CD14-positive monocyte (primary cell): ENCODE measurements at regions not wholly inside any gene's neighbourhood (a gene's known extent, or its start where the extent isn't known, plus 50 kb on each side); places are given as distances from the start of the nearest gene placed in this dataset.

Source experiments
- DNase-seq, 3 donors: peaks; one replicate each; pipeline ENCODE4 v3.0.0-alpha.2; 2011 to 2022
- H2AFZ ChIP-seq: 2 replicates; pipeline ENCODE4 v1.6.0; 2012; ENCODE audit warnings: mild to moderate bottlenecking, low read depth, low read length, inconsistent platforms; ENCODE audit not compliant: insufficient read depth, poor library complexity, severe bottlenecking
- H3K27ac ChIP-seq, 2 donors: 1 replicate in 1 of 2; 2 replicates in 1 of 2; pipeline ENCODE4 v1.5.1; 2012 to 2013; ENCODE audit warnings: low read length in 2 of 2, control low read depth in 1 of 2, inconsistent platforms in 1 of 2, low read depth in 1 of 2, mild to moderate bottlenecking in 1 of 2
- H3K27me3 ChIP-seq, 2 donors: one replicate each; pipeline versions ENCODE4 v1.6.0 to v1.6.1; 2011 to 2013; ENCODE audit warnings: low read length in 2 of 2; ENCODE audit not compliant: control insufficient read depth in 2 of 2, insufficient read depth in 2 of 2
- H3K36me3 ChIP-seq, 2 donors: replicated peaks in 1 of 2; 1 replicate in 1 of 2; 2 replicates in 1 of 2; pipeline versions ENCODE4 v1.5.1 to v1.6.1; 2012 to 2013; ENCODE audit warnings: low read length in 2 of 2, control low read depth in 1 of 2, inconsistent platforms in 1 of 2, mild to moderate bottlenecking in 1 of 2; ENCODE audit not compliant: insufficient read depth in 2 of 2, control insufficient read depth in 1 of 2
- H3K4me1 ChIP-seq, 2 donors: 1 replicate in 1 of 2; 2 replicates in 1 of 2; pipeline versions ENCODE4 v1.5.1 to v1.6.1; 2012 to 2013; ENCODE audit warnings: low read length in 2 of 2, control low read depth in 1 of 2, inconsistent platforms in 1 of 2, mild to moderate bottlenecking in 1 of 2, moderate library complexity in 1 of 2; ENCODE audit not compliant: insufficient read depth in 2 of 2, control insufficient read depth in 1 of 2
- H3K4me2 ChIP-seq: replicated peaks from 2 replicates; pipeline ENCODE3; 2012; ENCODE audit warnings: low read length, moderate library complexity, mild to moderate bottlenecking; ENCODE audit not compliant: poor library complexity, severe bottlenecking; ENCODE audit errors: extremely low read depth
- H3K4me3 ChIP-seq, 3 experiments: fragments of 200-600 bp in 1 of 3; sonication (generic) in 1 of 3; replicated peaks in 1 of 3; 1 replicate in 2 of 3; 2 replicates in 1 of 3; pipeline ENCODE4 v1.5.1; 2011 to 2013; ENCODE audit warnings: low read length in 3 of 3, mild to moderate bottlenecking in 3 of 3, control low read depth in 2 of 3, low read depth in 2 of 3, inconsistent platforms in 1 of 3, moderate library complexity in 1 of 3
- H3K79me2 ChIP-seq: 2 replicates; pipeline ENCODE4 v1.6.0; 2012; ENCODE audit warnings: mild to moderate bottlenecking, control low read depth, inconsistent platforms, low read length, moderate library complexity; ENCODE audit not compliant: insufficient read depth
- H3K9ac ChIP-seq: 2 replicates; pipeline ENCODE4 v1.6.0; 2017; ENCODE audit warnings: low read length, mild to moderate bottlenecking; ENCODE audit not compliant: insufficient read depth, poor library complexity, severe bottlenecking
- H3K9me3 ChIP-seq, 2 donors: replicated peaks in 1 of 2; 1 replicate in 1 of 2; 2 replicates in 1 of 2; pipeline versions ENCODE4 v1.5.1 to v1.6.1; 2012 to 2013; ENCODE audit warnings: low read length in 2 of 2, control low read depth in 1 of 2; ENCODE audit not compliant: control insufficient read depth in 1 of 2, insufficient read depth in 1 of 2
- H4K20me1 ChIP-seq: 2 replicates; pipeline ENCODE4 v1.6.0; 2012; ENCODE audit warnings: mild to moderate bottlenecking, low read length, control low read depth, moderate library complexity; ENCODE audit not compliant: insufficient read depth
- H3K27ac Mint-ChIP-seq, 7 donors: one replicate each; pipeline ENCODE4 v1.8.0; 2020; ENCODE audit warnings: mild to moderate bottlenecking in 7 of 7, mixed read lengths in 7 of 7, moderate library complexity in 6 of 7, inconsistent platforms in 2 of 7
- H3K27me3 Mint-ChIP-seq, 3 donors: one replicate each; pipeline ENCODE4 v1.8.0; 2021 to 2022; ENCODE audit warnings: low read depth in 3 of 3, mild to moderate bottlenecking in 3 of 3, mixed read lengths in 3 of 3, moderate library complexity in 3 of 3, inconsistent platforms in 1 of 3
- H3K36me3 Mint-ChIP-seq, 2 donors: one replicate each; pipeline ENCODE4 v1.8.0; 2020; ENCODE audit warnings: mixed read lengths in 2 of 2, inconsistent platforms in 1 of 2, mild to moderate bottlenecking in 1 of 2
- H3K4me1 Mint-ChIP-seq: one replicate; pipeline ENCODE4 v1.8.0; 2020; ENCODE audit warnings: mild to moderate bottlenecking, mixed read lengths
- H3K4me3 Mint-ChIP-seq, 2 donors: one replicate each; pipeline ENCODE4 v1.8.0; 2020; ENCODE audit warnings: mild to moderate bottlenecking in 2 of 2, mixed read lengths in 2 of 2, moderate library complexity in 1 of 2
- H3K9me3 Mint-ChIP-seq, 7 donors: one replicate each; pipeline ENCODE4 v1.8.0; 2020 to 2022; ENCODE audit warnings: mixed read lengths in 7 of 7, mild to moderate bottlenecking in 6 of 7, moderate library complexity in 6 of 7, inconsistent platforms in 2 of 7
- CTCF ChIP-seq: fragments of 200-600 bp; IDR thresholded peaks from one replicate; pipeline ENCODE4 v1.8.0; 2022; ENCODE audit warnings: antibody characterized with exemption, mild to moderate bottlenecking
- WGBS: methylation state at CpG from one replicate; pipeline ENCODE4 v1.1.5; 2013; ENCODE audit warnings: missing lambda C conversion rate; ENCODE audit not compliant: insufficient coverage; 5-methylcytosine and 5-hydroxymethylcytosine counted together
- intact Hi-C, 2 donors: fragments of 100-400 bp; cut with micrococcal nuclease; formaldehyde crosslinking; loops; one replicate each; pipeline versions ENCODE4 v1.15.0 to v1.15.1; 2023

- Histone ChIP-seq H4K20me1 (no peaks in the 10 kb centered on the region), H3K79me2 (no peaks in the 10 kb centered on the region), H3K27ac (no peak overlapping the region), H2AFZ (no peak overlapping the region), H3K4me2 (no peak overlapping the region), H3K36me3 (no peaks in the 10 kb centered on the region), H3K27me3 (no peaks in the 10 kb centered on the region), H3K4me3 (no peak overlapping the region), H3K9me3 (peaks cover 0 to 4% of the 10 kb centered on the region in 2 donors), H3K9ac (no peak overlapping the region), H3K4me1 (no peaks in the 10 kb centered on the region)
- Mint-ChIP-seq H3K4me3 (no peak overlapping the region), H3K9me3 (peaks cover 2 to 7% (median 5%) of the 10 kb centered on the region in 7 donors), H3K27me3 (peaks cover 0 to 3% (median 0%) of the 10 kb centered on the region in 3 donors), H3K4me1 (no peaks in the 10 kb centered on the region), H3K27ac (peak overlapping the region in 1 of 7 donors; percentile 18), H3K36me3 (no peaks in the 10 kb centered on the region)
- peak; percentile 14 for TF ChIP-seq CTCF
- no peak for DNase-seq
- intact Hi-C loops = no loop called here
Observed at GRCh38 chr5:102090770-102091169, 205.3 kb downstream of the SLCO4C1 start.

- no peak overlapping the region for H3K27ac Mint-ChIP-seq
- no peak overlapping the region for H3K4me3 Mint-ChIP-seq
- intact Hi-C loops = no loop called here
Observed at GRCh38 chr5:102089883-102090282, 206.2 kb downstream of the SLCO4C1 start.

More at GRCh38 chr5:102089883-102090282, 206.2 kb downstream of the SLCO4C1 start:
- TF ChIP-seq CTCF = no peak
- WGBS = no CpG with 5 or more reads among the region's 2 CpGs
- Histone ChIP-seq H3K27me3 (no peaks in the 10 kb centered on the region), H3K9ac (no peak overlapping the region), H3K36me3 (no peaks in the 10 kb centered on the region), H3K4me3 (no peak overlapping the region), H3K27ac (no peak overlapping the region), H3K79me2 (no peaks in the 10 kb centered on the region), H3K9me3 (peaks cover 0 to 4% of the 10 kb centered on the region in 2 donors), H4K20me1 (no peaks in the 10 kb centered on the region), H2AFZ (no peak overlapping the region), H3K4me1 (no peaks in the 10 kb centered on the region), H3K4me2 (no peak overlapping the region)
- Mint-ChIP-seq H3K27me3 (peaks cover 0 to 3% (median 0%) of the 10 kb centered on the region in 3 donors), H3K36me3 (no peaks in the 10 kb centered on the region), H3K4me1 (no peaks in the 10 kb centered on the region), H3K9me3 (peaks cover 2 to 7% (median 5%) of the 10 kb centered on the region in 7 donors)
- DNase-seq = no peak
